ENCODE measurements at regions not wholly inside any gene's neighbourhood (a gene's known extent, or its start where the extent isn't known, plus 50 kb on each side); places are given as distances from the start of the nearest gene placed in this dataset.
"Not testable (repeated sequence)": the region's sequence is repeated elsewhere in the genome, so short reads cannot be mapped to it uniquely, and the experiment has no call there.

GRCh38 chr4:72893354-72894066 lies 176.0 kb downstream of the COX18 start:
- Histone ChIP-seq H3K4me1 (ENCODE audit: control insufficient read depth in 2 of 2, insufficient read depth in 2 of 2, low read length in 2 of 2) (no peaks in the 10 kb centered on the region), H3K27me3 (ENCODE audit: control insufficient read depth in 2 of 2, insufficient read depth in 2 of 2, low read length in 2 of 2) (no peaks in the 10 kb centered on the region), H3K27ac (ENCODE audit: low read depth in 2 of 2, low read length in 2 of 2) (no peak overlapping the region), H3K4me3 (ENCODE audit: low read length in 2 of 2) (no peak overlapping the region), H3K36me3 (ENCODE audit: control insufficient read depth in 2 of 2, insufficient read depth in 2 of 2, low read length in 2 of 2) (no peaks in the 10 kb centered on the region), H3K9me3 (ENCODE audit: control insufficient read depth in 2 of 2, low read length in 2 of 2) (no peaks in the 10 kb centered on the region), H3K9ac (ENCODE audit: low read depth in 1 of 2, low read length in 2 of 2) (no peak overlapping the region)

- Histone ChIP-seq H3K27ac (ENCODE audit: low read depth in 2 of 2, low read length in 2 of 2) (no peak overlapping the region), H3K9ac (ENCODE audit: low read depth in 1 of 2, low read length in 2 of 2) (no peak overlapping the region), H3K36me3 (ENCODE audit: control insufficient read depth in 2 of 2, insufficient read depth in 2 of 2, low read length in 2 of 2) (no peaks in the 10 kb centered on the region), H3K27me3 (ENCODE audit: control insufficient read depth in 2 of 2, insufficient read depth in 2 of 2, low read length in 2 of 2) (no peaks in the 10 kb centered on the region), H3K4me1 (ENCODE audit: control insufficient read depth in 2 of 2, insufficient read depth in 2 of 2, low read length in 2 of 2) (no peaks in the 10 kb centered on the region), H3K9me3 (ENCODE audit: control insufficient read depth in 2 of 2, low read length in 2 of 2) (no peaks in the 10 kb centered on the region), H3K4me3 (ENCODE audit: low read length in 2 of 2) (no peak overlapping the region)
Measured at GRCh38 chr4:72888331-72888730, 181.2 kb downstream of the COX18 start.

GRCh38 chr4:72887152-72887551 lies 182.4 kb downstream of the COX18 start:
- Histone ChIP-seq H3K4me1 (ENCODE audit: control insufficient read depth in 2 of 2, insufficient read depth in 2 of 2, low read length in 2 of 2) (no peaks in the 10 kb centered on the region), H3K4me3 (ENCODE audit: low read length in 2 of 2) (no peak overlapping the region), H3K9me3 (ENCODE audit: control insufficient read depth in 2 of 2, low read length in 2 of 2) (no peaks in the 10 kb centered on the region), H3K36me3 (ENCODE audit: control insufficient read depth in 2 of 2, insufficient read depth in 2 of 2, low read length in 2 of 2) (no peaks in the 10 kb centered on the region), H3K27me3 (ENCODE audit: control insufficient read depth in 2 of 2, insufficient read depth in 2 of 2, low read length in 2 of 2) (no peaks in the 10 kb centered on the region), H3K27ac (ENCODE audit: low read depth in 2 of 2, low read length in 2 of 2) (no peak overlapping the region), H3K9ac (ENCODE audit: low read depth in 1 of 2, low read length in 2 of 2) (no peak overlapping the region)

GRCh38 chr4:72886602-72887001 lies 182.9 kb downstream of the COX18 start:
- Histone ChIP-seq H3K9ac (ENCODE audit: low read depth in 1 of 2, low read length in 2 of 2) (no peak overlapping the region), H3K4me3 (ENCODE audit: low read length in 2 of 2) (no peak overlapping the region), H3K9me3 (ENCODE audit: control insufficient read depth in 2 of 2, low read length in 2 of 2) (no peaks in the 10 kb centered on the region), H3K36me3 (ENCODE audit: control insufficient read depth in 2 of 2, insufficient read depth in 2 of 2, low read length in 2 of 2) (no peaks in the 10 kb centered on the region), H3K4me1 (ENCODE audit: control insufficient read depth in 2 of 2, insufficient read depth in 2 of 2, low read length in 2 of 2) (no peaks in the 10 kb centered on the region), H3K27me3 (ENCODE audit: control insufficient read depth in 2 of 2, insufficient read depth in 2 of 2, low read length in 2 of 2) (no peaks in the 10 kb centered on the region), H3K27ac (ENCODE audit: low read depth in 2 of 2, low read length in 2 of 2) (no peak overlapping the region)

- H3K9me3 ChIP-seq (ENCODE audit: control insufficient read depth in 2 of 2, low read length in 2 of 2); H3K4me3 ChIP-seq (ENCODE audit: low read length in 2 of 2); H3K27ac ChIP-seq (ENCODE audit: low read depth in 2 of 2, low read length in 2 of 2); H3K36me3 ChIP-seq (ENCODE audit: control insufficient read depth in 2 of 2, insufficient read depth in 2 of 2, low read length in 2 of 2); H3K4me1 ChIP-seq (ENCODE audit: control insufficient read depth in 2 of 2, insufficient read depth in 2 of 2, low read length in 2 of 2); H3K27me3 ChIP-seq (ENCODE audit: control insufficient read depth in 2 of 2, insufficient read depth in 2 of 2, low read length in 2 of 2); H3K9ac ChIP-seq (ENCODE audit: low read depth in 1 of 2, low read length in 2 of 2): not testable (repeated sequence)
Measured at GRCh38 chr4:72884225-72884624, 185.3 kb downstream of the COX18 start.

GRCh38 chr4:72876946-72877345 lies 192.6 kb downstream of the COX18 start:
- Histone ChIP-seq H3K27ac (ENCODE audit: low read depth in 2 of 2, low read length in 2 of 2) (no peak overlapping the region), H3K4me1 (ENCODE audit: control insufficient read depth in 2 of 2, insufficient read depth in 2 of 2, low read length in 2 of 2) (no peaks in the 10 kb centered on the region), H3K36me3 (ENCODE audit: control insufficient read depth in 2 of 2, insufficient read depth in 2 of 2, low read length in 2 of 2) (no peaks in the 10 kb centered on the region), H3K4me3 (ENCODE audit: low read length in 2 of 2) (no peak overlapping the region), H3K9ac (ENCODE audit: low read depth in 1 of 2, low read length in 2 of 2) (no peak overlapping the region), H3K27me3 (ENCODE audit: control insufficient read depth in 2 of 2, insufficient read depth in 2 of 2, low read length in 2 of 2) (no peaks in the 10 kb centered on the region), H3K9me3 (ENCODE audit: control insufficient read depth in 2 of 2, low read length in 2 of 2) (no peaks in the 10 kb centered on the region)

GRCh38 chr4:72875545-72875944 lies 194.0 kb downstream of the COX18 start:
- no peaks in the 10 kb centered on the region for H3K4me1 ChIP-seq (ENCODE audit: control insufficient read depth in 2 of 2, insufficient read depth in 2 of 2, low read length in 2 of 2)
- H3K4me3 ChIP-seq (ENCODE audit: low read length in 2 of 2), result no peak overlapping the region
- H3K27ac ChIP-seq (ENCODE audit: low read depth in 2 of 2, low read length in 2 of 2), result no peak overlapping the region
- no peaks in the 10 kb centered on the region for H3K27me3 ChIP-seq (ENCODE audit: control insufficient read depth in 2 of 2, insufficient read depth in 2 of 2, low read length in 2 of 2)
- no peak overlapping the region for H3K9ac ChIP-seq (ENCODE audit: low read depth in 1 of 2, low read length in 2 of 2)
- H3K36me3 ChIP-seq (ENCODE audit: control insufficient read depth in 2 of 2, insufficient read depth in 2 of 2, low read length in 2 of 2), result no peaks in the 10 kb centered on the region
- H3K9me3 ChIP-seq (ENCODE audit: control insufficient read depth in 2 of 2, low read length in 2 of 2), result no peaks in the 10 kb centered on the region

- H3K9ac ChIP-seq (ENCODE audit: low read depth in 1 of 2, low read length in 2 of 2), result no peak overlapping the region
- H3K4me3 ChIP-seq (ENCODE audit: low read length in 2 of 2), result no peak overlapping the region
- H3K4me1 ChIP-seq (ENCODE audit: control insufficient read depth in 2 of 2, insufficient read depth in 2 of 2, low read length in 2 of 2), result no peaks in the 10 kb centered on the region
- H3K9me3 ChIP-seq (ENCODE audit: control insufficient read depth in 2 of 2, low read length in 2 of 2), result no peaks in the 10 kb centered on the region
- H3K27me3 ChIP-seq (ENCODE audit: control insufficient read depth in 2 of 2, insufficient read depth in 2 of 2, low read length in 2 of 2), result no peaks in the 10 kb centered on the region
- H3K36me3 ChIP-seq (ENCODE audit: control insufficient read depth in 2 of 2, insufficient read depth in 2 of 2, low read length in 2 of 2), result no peaks in the 10 kb centered on the region
- H3K27ac ChIP-seq (ENCODE audit: low read depth in 2 of 2, low read length in 2 of 2), result no peak overlapping the region
Measured at GRCh38 chr4:72875138-72875537, 194.4 kb downstream of the COX18 start.

GRCh38 chr4:72864898-72865297 lies 204.6 kb downstream of the COX18 start:
- Histone ChIP-seq H3K27me3 (ENCODE audit: control insufficient read depth in 2 of 2, insufficient read depth in 2 of 2, low read length in 2 of 2) (no peaks in the 10 kb centered on the region), H3K4me1 (ENCODE audit: control insufficient read depth in 2 of 2, insufficient read depth in 2 of 2, low read length in 2 of 2) (no peaks in the 10 kb centered on the region), H3K36me3 (ENCODE audit: control insufficient read depth in 2 of 2, insufficient read depth in 2 of 2, low read length in 2 of 2) (no peaks in the 10 kb centered on the region), H3K4me3 (ENCODE audit: low read length in 2 of 2) (no peak overlapping the region), H3K9ac (ENCODE audit: low read depth in 1 of 2, low read length in 2 of 2) (no peak overlapping the region), H3K27ac (ENCODE audit: low read depth in 2 of 2, low read length in 2 of 2) (no peak overlapping the region), H3K9me3 (ENCODE audit: control insufficient read depth in 2 of 2, low read length in 2 of 2) (no peaks in the 10 kb centered on the region)

GRCh38 chr4:72864277-72864676 lies 205.2 kb downstream of the COX18 start:
- not testable (repeated sequence) for H3K9me3 ChIP-seq (ENCODE audit: control insufficient read depth in 2 of 2, low read length in 2 of 2); H3K36me3 ChIP-seq (ENCODE audit: control insufficient read depth in 2 of 2, insufficient read depth in 2 of 2, low read length in 2 of 2); H3K9ac ChIP-seq (ENCODE audit: low read depth in 1 of 2, low read length in 2 of 2); H3K4me1 ChIP-seq (ENCODE audit: control insufficient read depth in 2 of 2, insufficient read depth in 2 of 2, low read length in 2 of 2); H3K4me3 ChIP-seq (ENCODE audit: low read length in 2 of 2); H3K27me3 ChIP-seq (ENCODE audit: control insufficient read depth in 2 of 2, insufficient read depth in 2 of 2, low read length in 2 of 2); H3K27ac ChIP-seq (ENCODE audit: low read depth in 2 of 2, low read length in 2 of 2)

- H3K27me3 ChIP-seq (ENCODE audit: control insufficient read depth in 2 of 2, insufficient read depth in 2 of 2, low read length in 2 of 2), result no peaks in the 10 kb centered on the region
- H3K4me3 ChIP-seq (ENCODE audit: low read length in 2 of 2), result no peak overlapping the region
- H3K9me3 ChIP-seq (ENCODE audit: control insufficient read depth in 2 of 2, low read length in 2 of 2), result no peaks in the 10 kb centered on the region
- no peaks in the 10 kb centered on the region for H3K36me3 ChIP-seq (ENCODE audit: control insufficient read depth in 2 of 2, insufficient read depth in 2 of 2, low read length in 2 of 2)
- H3K27ac ChIP-seq (ENCODE audit: low read depth in 2 of 2, low read length in 2 of 2), result no peak overlapping the region
- no peak overlapping the region for H3K9ac ChIP-seq (ENCODE audit: low read depth in 1 of 2, low read length in 2 of 2)
- H3K4me1 ChIP-seq (ENCODE audit: control insufficient read depth in 2 of 2, insufficient read depth in 2 of 2, low read length in 2 of 2), result no peaks in the 10 kb centered on the region
Measured at GRCh38 chr4:72860766-72861165, 208.8 kb downstream of the COX18 start.
